ENCODE measurements at regions not wholly inside any gene's neighbourhood (a gene's known extent, or its start where the extent isn't known, plus 50 kb on each side); places are given as distances from the start of the nearest gene placed in this dataset.

GRCh38 chr1:212531796-212532195, 76.8 kb upstream of the ATF3 start:
- Histone ChIP-seq H3K4me1 (ENCODE audit: control insufficient read depth, insufficient read depth, low read length) (no peaks in the 10 kb centered on the region), H3K4me2 (ENCODE audit: control insufficient read depth, insufficient read depth) (no peak overlapping the region), H3K36me3 (ENCODE audit: control insufficient read depth in 2 of 2, insufficient read depth in 2 of 2, low read length in 1 of 2) (no peaks in the 10 kb centered on the region), H4K20me1 (ENCODE audit: control insufficient read depth, insufficient read depth) (no peaks in the 10 kb centered on the region), H2AFZ (ENCODE audit: control insufficient read depth, low read depth, low read length) (no peak overlapping the region), H3K27me3 (replicated peaks in 1 of 2; ENCODE audit: control insufficient read depth in 2 of 2, insufficient read depth in 2 of 2, low read length in 1 of 2) (no peaks in the 10 kb centered on the region), H3K9me3 (replicated peaks; ENCODE audit: control insufficient read depth, insufficient read depth, low read length) (no peaks in the 10 kb centered on the region), H3K9ac (ENCODE audit: control insufficient read depth, insufficient read depth, low read length) (no peak overlapping the region), H3K27ac (ENCODE audit: control insufficient read depth, insufficient read depth) (no peak overlapping the region), H3K79me2 (ENCODE audit: control insufficient read depth, insufficient read depth, low read length) (no peaks in the 10 kb centered on the region), H3K4me3 (no peak overlapping the region)
- ATAC-seq (no peak), DNase-seq (ENCODE audit: low read depth, low spot score) (no peak), FAIRE-seq (no peak)
- TF ChIP-seq CREB1 (IDR thresholded peaks at IDR 0.05; ENCODE audit: low read depth) = no peak
- no peak for TF ChIP-seq YBX1 (IDR thresholded peaks at IDR 0.05)
- TF ChIP-seq ZBTB11 (CRISPR knock-in tag; IDR thresholded peaks at IDR 0.05) = no peak
- no peak for TF ChIP-seq SUPT20H (IDR thresholded peaks at IDR 0.05; ENCODE audit: borderline replicate concordance, control insufficient read depth, low read depth, low read length)
- TF ChIP-seq NFXL1 (IDR thresholded peaks at IDR 0.05; ENCODE audit: borderline replicate concordance) = no peak
- TF ChIP-seq EED (IDR thresholded peaks at IDR 0.05; ENCODE audit: low read depth) = no peak
- no peak for TF ChIP-seq HDGF (IDR thresholded peaks at IDR 0.05)
- TF ChIP-seq ZZZ3 (IDR thresholded peaks at IDR 0.05; ENCODE audit: control insufficient read depth, insufficient read length, low read depth) = no peak
- TF ChIP-seq, protein P1, sequence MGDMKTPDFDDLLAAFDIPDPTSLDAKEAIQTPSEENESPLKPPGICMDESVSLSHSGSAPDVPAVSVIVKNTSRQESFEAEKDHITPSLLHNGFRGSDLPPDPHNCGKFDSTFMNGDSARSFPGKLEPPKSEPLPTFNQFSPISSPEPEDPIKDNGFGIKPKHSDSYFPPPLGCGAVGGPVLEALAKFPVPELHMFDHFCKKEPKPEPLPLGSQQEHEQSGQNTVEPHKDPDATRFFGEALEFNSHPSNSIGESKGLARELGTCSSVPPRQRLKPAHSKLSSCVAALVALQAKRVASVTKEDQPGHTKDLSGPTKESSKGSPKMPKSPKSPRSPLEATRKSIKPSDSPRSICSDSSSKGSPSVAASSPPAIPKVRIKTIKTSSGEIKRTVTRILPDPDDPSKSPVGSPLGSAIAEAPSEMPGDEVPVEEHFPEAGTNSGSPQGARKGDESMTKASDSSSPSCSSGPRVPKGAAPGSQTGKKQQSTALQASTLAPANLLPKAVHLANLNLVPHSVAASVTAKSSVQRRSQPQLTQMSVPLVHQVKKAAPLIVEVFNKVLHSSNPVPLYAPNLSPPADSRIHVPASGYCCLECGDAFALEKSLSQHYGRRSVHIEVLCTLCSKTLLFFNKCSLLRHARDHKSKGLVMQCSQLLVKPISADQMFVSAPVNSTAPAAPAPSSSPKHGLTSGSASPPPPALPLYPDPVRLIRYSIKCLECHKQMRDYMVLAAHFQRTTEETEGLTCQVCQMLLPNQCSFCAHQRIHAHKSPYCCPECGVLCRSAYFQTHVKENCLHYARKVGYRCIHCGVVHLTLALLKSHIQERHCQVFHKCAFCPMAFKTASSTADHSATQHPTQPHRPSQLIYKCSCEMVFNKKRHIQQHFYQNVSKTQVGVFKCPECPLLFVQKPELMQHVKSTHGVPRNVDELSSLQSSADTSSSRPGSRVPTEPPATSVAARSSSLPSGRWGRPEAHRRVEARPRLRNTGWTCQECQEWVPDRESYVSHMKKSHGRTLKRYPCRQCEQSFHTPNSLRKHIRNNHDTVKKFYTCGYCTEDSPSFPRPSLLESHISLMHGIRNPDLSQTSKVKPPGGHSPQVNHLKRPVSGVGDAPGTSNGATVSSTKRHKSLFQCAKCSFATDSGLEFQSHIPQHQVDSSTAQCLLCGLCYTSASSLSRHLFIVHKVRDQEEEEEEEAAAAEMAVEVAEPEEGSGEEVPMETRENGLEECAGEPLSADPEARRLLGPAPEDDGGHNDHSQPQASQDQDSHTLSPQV (IDR thresholded peaks at IDR 0.05) = no peak
- TF ChIP-seq JUND (IDR thresholded peaks at IDR 0.05; ENCODE audit: low read depth, low read length) = no peak
- ChIA-PET POLR2A (no interaction called here), CTCF (no interaction called here), SMC1A (ENCODE audit: uncharacterized antibody, unreplicated experiment) (no interaction called here), RAD21 (ENCODE audit: unreplicated experiment) (no interaction called here)
- no TSS peak for BruUV-seq (replicated peaks)
- WGBS (ENCODE audit: insufficient coverage, insufficient replicate concordance, low lambda C conversion rate, missing lambda C conversion rate) = 0% methylated on average over 1 of the region's 1 CpG
- intact Hi-C loops (cut with micrococcal nuclease; ENCODE audit: unreplicated experiment) = no loop called here
- in situ Hi-C loops (cut with MboI) = no loop called here
